Lower lobe of right lung (tissue), 2 donors: ENCODE measurements at regions not wholly inside any gene's neighbourhood (a gene's known extent, or its start where the extent isn't known, plus 50 kb on each side); places are given as distances from the start of the nearest gene placed in this dataset.

Source experiments
- ATAC-seq, 2 donors: fragments of 200-7000 bp; cut with Tn5 transposase; one replicate each; pipeline ENCODE4 v1.9.1; 2020 to 2022; ENCODE audit warnings: mild to moderate bottlenecking in 2 of 2, moderate library complexity in 2 of 2
- DNase-seq: peaks from one replicate; pipeline ENCODE4 v3.0.0-alpha.2; 2020
- H3K27ac ChIP-seq: fragments of 200-600 bp; one replicate; pipeline ENCODE4 v1.8.0; 2022
- H3K27me3 ChIP-seq: fragments of 200-600 bp; one replicate; pipeline ENCODE4 v1.8.0; 2022; ENCODE audit warnings: low read depth
- H3K36me3 ChIP-seq: fragments of 200-600 bp; one replicate; pipeline ENCODE4 v1.8.0; 2022; ENCODE audit warnings: mild to moderate bottlenecking
- H3K4me1 ChIP-seq: fragments of 200-600 bp; one replicate; pipeline ENCODE4 v1.8.0; 2022
- H3K4me3 ChIP-seq: fragments of 200-600 bp; one replicate; pipeline ENCODE4 v1.8.0; 2022; ENCODE audit warnings: mild to moderate bottlenecking
- H3K9me3 ChIP-seq: fragments of 200-600 bp; one replicate; pipeline ENCODE4 v1.8.0; 2022
- CTCF ChIP-seq: fragments of 200-600 bp; IDR thresholded peaks from one replicate; pipeline ENCODE4 v1.8.0; 2022; ENCODE audit warnings: antibody characterized with exemption, mild to moderate bottlenecking
- intact Hi-C: fragments of 100-400 bp; cut with DNase I; formaldehyde crosslinking; loops from one replicate; pipeline ENCODE4 v1.11.0; 2022
- donor health status: DM: no; HTN: yes; CAD: no; lungs with severe emphysema.

GRCh38 chrX:13875572-13875971 is 58.7 kb upstream of the GPM6B start:
- ATAC-seq (no peak), DNase-seq (no peak)
- H3K4me3 ChIP-seq = no peak overlapping the region
- no peaks in the 10 kb centered on the region for H3K9me3 ChIP-seq
- no peaks in the 10 kb centered on the region for H3K27me3 ChIP-seq
- no peak overlapping the region for H3K27ac ChIP-seq
- no peaks in the 10 kb centered on the region for H3K4me1 ChIP-seq
- intact Hi-C loops = no loop called here
- H3K36me3 ChIP-seq = no peaks in the 10 kb centered on the region
- no peak for TF ChIP-seq CTCF

GRCh38 chrX:13868591-13868990 is 51.7 kb upstream of the GPM6B start:
- TF ChIP-seq CTCF = no peak
- no peak overlapping the region for H3K27ac ChIP-seq
- intact Hi-C loops = no loop called here
- H3K4me1 ChIP-seq = no peaks in the 10 kb centered on the region
- H3K36me3 ChIP-seq = no peaks in the 10 kb centered on the region
- H3K27me3 ChIP-seq = no peaks in the 10 kb centered on the region
- DNase-seq (no peak), ATAC-seq (no peak)
- H3K4me3 ChIP-seq = no peak overlapping the region
- H3K9me3 ChIP-seq = no peaks in the 10 kb centered on the region
